VCaP (cell line): ENCODE measurements at regions not wholly inside any gene's neighbourhood (a gene's known extent, or its start where the extent isn't known, plus 50 kb on each side); places are given as distances from the start of the nearest gene placed in this dataset.

ENCODE experiments used
- H3K27ac ChIP-seq: fragments of 450-650 bp; 2 replicates; pipeline ENCODE4 v1.5.1; 2017
- CTCF ChIP-seq: fragments of 450-650 bp; conservative IDR thresholded peaks from 2 replicates; pipeline ENCODE4 v1.5.1; 2017; ENCODE audit warnings: mild to moderate bottlenecking, moderate library complexity

DNA sequence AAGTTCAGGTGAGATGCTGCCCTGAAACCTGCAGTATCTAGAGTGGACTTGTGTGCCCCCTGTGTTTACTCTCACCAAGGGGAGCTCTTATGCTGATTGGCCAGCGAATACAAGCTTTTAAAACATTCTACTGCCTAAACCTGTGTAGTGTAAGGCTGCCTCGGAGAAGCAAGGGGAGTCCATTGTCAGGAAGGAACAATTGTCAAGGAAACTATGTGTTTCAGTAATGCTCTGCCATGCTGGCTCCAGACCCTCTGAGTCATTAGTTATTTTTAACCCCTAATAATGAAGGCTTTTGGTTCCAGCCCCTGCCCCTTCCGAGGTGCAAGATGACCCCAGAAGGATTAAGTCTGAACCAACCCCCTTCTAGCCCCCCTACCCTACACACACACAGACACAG lies 66.1 kb upstream of the CHMP2B start:
- no peak for TF ChIP-seq CTCF
- H3K27ac ChIP-seq = no peak overlapping the region

DNA sequence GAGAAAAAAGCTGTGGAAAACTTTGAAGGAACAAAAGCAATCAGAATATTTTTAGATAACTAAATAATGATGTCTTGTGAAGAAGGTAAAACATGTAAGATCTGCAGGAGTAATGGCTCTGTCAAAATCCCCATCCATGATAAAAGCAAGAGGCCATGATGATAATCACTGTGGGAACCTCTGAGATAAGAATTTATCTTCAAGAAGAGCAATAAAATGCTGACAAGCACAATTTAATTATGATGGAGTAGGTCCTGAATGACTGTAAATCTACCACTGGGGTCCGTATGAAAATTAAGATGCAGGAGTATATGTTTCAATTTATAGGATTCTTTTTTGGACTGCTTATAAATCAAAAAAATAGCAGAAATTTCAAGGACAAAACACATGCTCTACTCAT lies 68.3 kb upstream of the CHMP2B start:
- no peak for TF ChIP-seq CTCF
- H3K27ac ChIP-seq = no peak overlapping the region

DNA sequence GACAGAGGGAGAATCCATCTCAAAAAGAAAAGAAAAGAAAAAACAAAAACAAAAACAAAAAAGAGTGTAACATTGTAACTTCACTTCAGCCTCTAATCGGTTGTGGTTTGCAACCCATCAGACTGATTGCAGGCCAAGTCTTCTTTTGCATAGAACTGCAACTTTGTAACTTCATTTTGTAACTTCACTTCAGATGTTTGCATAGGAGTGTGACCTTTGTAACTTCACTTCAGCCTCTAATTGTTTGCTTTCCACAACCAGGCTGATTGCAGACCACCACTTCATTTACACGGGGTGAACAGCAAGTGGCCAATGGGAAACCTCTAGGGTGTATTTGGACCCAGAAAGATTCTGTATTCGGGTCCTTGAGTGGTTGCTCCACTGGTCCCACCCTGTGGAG lies 79.1 kb upstream of the CHMP2B start:
- TF ChIP-seq CTCF = no peak
- H3K27ac ChIP-seq = no peak overlapping the region

GRCh38 chr3:87147562-87147961 lies 79.5 kb upstream of the CHMP2B start:
- TF ChIP-seq CTCF = no peak
- H3K27ac ChIP-seq = no peak overlapping the region

- no peak overlapping the region for H3K27ac ChIP-seq
- peak; percentile 12; the same call in 1 of the 2 replicates for TF ChIP-seq CTCF
Observed at GRCh38 chr3:87145553-87145952, 81.6 kb upstream of the CHMP2B start.

GRCh38 chr3:87136066-87136596 lies 91.0 kb upstream of the CHMP2B start:
- H3K27ac ChIP-seq = no peak overlapping the region
- no peak for TF ChIP-seq CTCF

GRCh38 chr3:87135412-87135811 lies 91.7 kb upstream of the CHMP2B start:
- no peak for TF ChIP-seq CTCF
- H3K27ac ChIP-seq = no peak overlapping the region
